H9 (cell line): ENCODE measurements at regions not wholly inside any gene's neighbourhood (a gene's known extent, or its start where the extent isn't known, plus 50 kb on each side); places are given as distances from the start of the nearest gene placed in this dataset.

Experiments
- DNase-seq: peaks from one replicate; pipeline ENCODE4 v3.0.0-alpha.2; 2017
- H2AFZ ChIP-seq: one replicate; pipeline ENCODE4 v1.6.1; 2013; ENCODE audit warnings: mild to moderate bottlenecking, low read length, control low read depth, moderate library complexity
- H2AK5ac ChIP-seq: 2 replicates; pipeline ENCODE4 v1.6.1; 2013; ENCODE audit warnings: low read length, control low read depth, mixed read lengths; ENCODE audit not compliant: insufficient read length
- H2BK120ac ChIP-seq: one replicate; pipeline ENCODE4 v1.6.1; 2013; ENCODE audit warnings: low read depth, mild to moderate bottlenecking, low read length, control low read depth, inconsistent platforms; ENCODE audit not compliant: poor library complexity, severe bottlenecking
- H2BK12ac ChIP-seq: 2 replicates; pipeline ENCODE4 v1.6.1; 2013; ENCODE audit warnings: low read length, control low read depth, mixed read lengths, low read depth; ENCODE audit not compliant: insufficient read length
- H2BK15ac ChIP-seq: 2 replicates; pipeline ENCODE4 v1.6.1; 2013; ENCODE audit warnings: low read depth, low read length, control low read depth
- H2BK20ac ChIP-seq: one replicate; pipeline ENCODE4 v1.6.1; 2013; ENCODE audit warnings: low read depth, mild to moderate bottlenecking, low read length, control low read depth, inconsistent platforms; ENCODE audit not compliant: poor library complexity, severe bottlenecking
- H2BK5ac ChIP-seq: 2 replicates; pipeline ENCODE4 v1.6.1; 2013; ENCODE audit warnings: low read length, control low read depth, mixed read lengths; ENCODE audit not compliant: insufficient read length
- H3K14ac ChIP-seq: 2 replicates; pipeline ENCODE4 v1.6.1; 2013; ENCODE audit warnings: low read length, control low read depth; ENCODE audit not compliant: insufficient read depth
- H3K18ac ChIP-seq: 2 replicates; pipeline ENCODE4 v1.6.1; 2013; ENCODE audit warnings: low read depth, mild to moderate bottlenecking, mixed read lengths, low read length, control low read depth; ENCODE audit not compliant: insufficient read length
- H3K23ac ChIP-seq: 2 replicates; pipeline ENCODE4 v1.6.1; 2013; ENCODE audit warnings: low read length, control low read depth, mixed read lengths, low read depth; ENCODE audit not compliant: insufficient read length
- H3K23me2 ChIP-seq: 2 replicates; pipeline ENCODE4 v1.6.1; 2013; ENCODE audit warnings: low read depth, mild to moderate bottlenecking, mixed read lengths, low read length, control low read depth; ENCODE audit not compliant: insufficient read length, poor library complexity, severe bottlenecking
- H3K27ac ChIP-seq: 2 replicates; pipeline ENCODE4 v1.5.1; 2013; ENCODE audit warnings: low read length, control low read depth, mixed read lengths, low read depth; ENCODE audit not compliant: insufficient read length
- H3K27me3 ChIP-seq: 2 replicates; pipeline ENCODE4 v1.6.1; 2013; ENCODE audit warnings: low read length, control low read depth, inconsistent platforms; ENCODE audit not compliant: insufficient read depth
- H3K4ac ChIP-seq: 2 replicates; pipeline ENCODE4 v1.6.1; 2013; ENCODE audit warnings: low read depth, mild to moderate bottlenecking, control low read depth, inconsistent platforms, low read length, moderate library complexity
- H3K4me1 ChIP-seq: 2 replicates; pipeline ENCODE4 v1.6.1; 2013; ENCODE audit warnings: low read length, control low read depth, inconsistent platforms; ENCODE audit not compliant: insufficient read depth
- H3K4me2 ChIP-seq: 2 replicates; pipeline ENCODE4 v1.6.1; 2013; ENCODE audit warnings: low read length, control low read depth, mixed read lengths; ENCODE audit not compliant: insufficient read length, insufficient read depth
- H3K56ac ChIP-seq: 2 replicates; pipeline ENCODE4 v1.6.1; 2013; ENCODE audit warnings: low read depth, mild to moderate bottlenecking, mixed read lengths, low read length, control low read depth; ENCODE audit not compliant: insufficient read length
- H3K79me1 ChIP-seq: 2 replicates; pipeline ENCODE4 v1.6.1; 2013; ENCODE audit warnings: low read depth, mild to moderate bottlenecking, moderate library complexity, low read length, control low read depth, inconsistent platforms; ENCODE audit not compliant: insufficient read depth, poor library complexity, severe bottlenecking
- H3K79me2 ChIP-seq: 2 replicates; pipeline ENCODE4 v1.6.1; 2013; ENCODE audit warnings: low read length, control low read depth, inconsistent platforms; ENCODE audit not compliant: insufficient read depth
- H3K9ac ChIP-seq: 2 replicates; pipeline ENCODE4 v1.6.1; 2013; ENCODE audit warnings: low read length, control low read depth, mixed read lengths; ENCODE audit not compliant: insufficient read length; ENCODE audit errors: extremely low read depth
- H3K9me3 ChIP-seq: one replicate; pipeline ENCODE4 v1.6.1; 2013; ENCODE audit warnings: low read depth, low read length, inconsistent platforms; ENCODE audit not compliant: control insufficient read depth
- H3T11ph ChIP-seq: one replicate; pipeline ENCODE4 v1.6.1; 2013; ENCODE audit warnings: mild to moderate bottlenecking, low read length, control low read depth, inconsistent platforms
- H4K20me1 ChIP-seq: one replicate; pipeline ENCODE4 v1.6.1; 2013; ENCODE audit not compliant: control insufficient read depth, insufficient read length, insufficient read depth
- H4K5ac ChIP-seq: 2 replicates; pipeline ENCODE4 v1.6.1; 2013; ENCODE audit warnings: low read depth, mild to moderate bottlenecking, mixed read lengths, low read length, control low read depth; ENCODE audit not compliant: insufficient read length
- H4K8ac ChIP-seq: replicated peaks from 2 replicates; pipeline ENCODE4 v1.6.1; 2013; ENCODE audit warnings: low read length, control low read depth, mixed read lengths, low read depth; ENCODE audit not compliant: insufficient read length
- H4K91ac ChIP-seq: 2 replicates; pipeline ENCODE4 v1.6.1; 2013; ENCODE audit warnings: low read depth, mild to moderate bottlenecking, moderate library complexity, mixed read lengths, low read length, control low read depth; ENCODE audit not compliant: insufficient read length
- H3K27ac Mint-ChIP-seq, 3 experiments: 2 replicates in 2 of 3; 3 replicates in 1 of 3; pipeline ENCODE4 v1.8.0; 2020 to 2021; ENCODE audit warnings: mixed read lengths in 3 of 3, mild to moderate bottlenecking in 1 of 3, moderate library complexity in 1 of 3
- H3K27me3 Mint-ChIP-seq: 2 replicates; pipeline ENCODE4 v1.8.0; 2021; ENCODE audit warnings: low read depth, mild to moderate bottlenecking, moderate library complexity, mixed read lengths
- H3K36me3 Mint-ChIP-seq, 3 experiments: 2 replicates in 2 of 3; 3 replicates in 1 of 3; pipeline ENCODE4 v1.8.0; 2020 to 2021; ENCODE audit warnings: low read depth in 3 of 3, mixed read lengths in 3 of 3; ENCODE audit not compliant: insufficient read depth in 1 of 3
- H3K4me1 Mint-ChIP-seq, 2 experiments: 2 replicates each; pipeline ENCODE4 v1.8.0; 2020; ENCODE audit warnings: mixed read lengths in 2 of 2
- H3K4me3 Mint-ChIP-seq, 2 experiments: 2 replicates in 1 of 2; 3 replicates in 1 of 2; pipeline ENCODE4 v1.8.0; 2020 to 2021; ENCODE audit warnings: mild to moderate bottlenecking in 2 of 2, mixed read lengths in 2 of 2, moderate library complexity in 1 of 2
- H3K9me3 Mint-ChIP-seq, 2 experiments: 2 replicates in 1 of 2; 3 replicates in 1 of 2; pipeline ENCODE4 v1.8.0; 2020; ENCODE audit warnings: mild to moderate bottlenecking in 2 of 2, mixed read lengths in 2 of 2, moderate library complexity in 1 of 2
- WGBS: extraction: QIAGEN DNeasy Blood & Tissue Kit; methylation state at CpG from one replicate; pipeline ENCODE4 v1.1.7; 2013; ENCODE audit warnings: missing lambda C conversion rate, low lambda C conversion rate, mixed read lengths; ENCODE audit not compliant: insufficient read length; ENCODE audit errors: extremely low coverage; 5-methylcytosine and 5-hydroxymethylcytosine counted together
- TF ChIP-seq, protein P1 (sequence below): fragments of 200-600 bp; sonication (generic); conservative IDR thresholded peaks from 3 replicates; pipeline ENCODE4 v1.8.0; 2021; ENCODE audit warnings: antibody characterized with exemption, mild to moderate bottlenecking

DNA sequence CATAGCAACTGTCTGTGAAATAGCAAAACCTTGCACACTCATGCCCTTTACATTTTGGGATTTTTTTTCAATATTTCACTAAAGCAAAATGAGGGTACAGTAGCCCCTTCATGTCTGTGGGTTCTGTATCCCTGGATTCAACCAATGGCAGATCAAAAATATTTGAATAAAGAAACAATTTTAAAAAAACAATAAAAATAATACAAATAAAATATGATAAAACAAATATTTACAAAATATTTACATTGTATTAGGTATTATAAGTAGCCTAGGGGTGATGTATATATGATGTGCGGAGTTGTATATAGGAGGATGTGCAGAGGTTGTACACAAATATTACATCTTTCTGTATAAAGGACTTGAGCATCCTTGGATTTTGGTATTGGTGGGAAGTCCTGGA, 67.3 kb upstream of the CDH10 start:
- no peak overlapping the region for H2BK120ac ChIP-seq
- H3K56ac ChIP-seq = no peak overlapping the region
- no peak overlapping the region for H2BK20ac ChIP-seq
- H3T11ph ChIP-seq = no peak overlapping the region
- no peak overlapping the region for H3K18ac ChIP-seq
- DNase-seq = no peak
- no CpG with 5 or more reads among the region's 1 CpG for WGBS
- no peaks in the 10 kb centered on the region for H3K9me3 ChIP-seq
- H3K14ac ChIP-seq = no peak overlapping the region
- H3K4me1 ChIP-seq = no peaks in the 10 kb centered on the region
- H4K20me1 ChIP-seq = no peaks in the 10 kb centered on the region
- H2BK15ac ChIP-seq = no peak overlapping the region
- H3K27me3 Mint-ChIP-seq = no peaks in the 10 kb centered on the region
- no peak overlapping the region for H3K27ac Mint-ChIP-seq
- H4K8ac ChIP-seq = no peak overlapping the region
- H3K79me1 ChIP-seq = no peaks in the 10 kb centered on the region
- no peaks in the 10 kb centered on the region for H3K9me3 Mint-ChIP-seq
- H2AK5ac ChIP-seq = no peak overlapping the region
- H4K91ac ChIP-seq = no peak overlapping the region
- no peak overlapping the region for H3K23ac ChIP-seq
- H3K9ac ChIP-seq = no peak overlapping the region
- H3K23me2 ChIP-seq = no peaks in the 10 kb centered on the region
- H3K4me1 Mint-ChIP-seq = no peaks in the 10 kb centered on the region
- no peak overlapping the region for H3K4me3 Mint-ChIP-seq
- TF ChIP-seq, protein P1, sequence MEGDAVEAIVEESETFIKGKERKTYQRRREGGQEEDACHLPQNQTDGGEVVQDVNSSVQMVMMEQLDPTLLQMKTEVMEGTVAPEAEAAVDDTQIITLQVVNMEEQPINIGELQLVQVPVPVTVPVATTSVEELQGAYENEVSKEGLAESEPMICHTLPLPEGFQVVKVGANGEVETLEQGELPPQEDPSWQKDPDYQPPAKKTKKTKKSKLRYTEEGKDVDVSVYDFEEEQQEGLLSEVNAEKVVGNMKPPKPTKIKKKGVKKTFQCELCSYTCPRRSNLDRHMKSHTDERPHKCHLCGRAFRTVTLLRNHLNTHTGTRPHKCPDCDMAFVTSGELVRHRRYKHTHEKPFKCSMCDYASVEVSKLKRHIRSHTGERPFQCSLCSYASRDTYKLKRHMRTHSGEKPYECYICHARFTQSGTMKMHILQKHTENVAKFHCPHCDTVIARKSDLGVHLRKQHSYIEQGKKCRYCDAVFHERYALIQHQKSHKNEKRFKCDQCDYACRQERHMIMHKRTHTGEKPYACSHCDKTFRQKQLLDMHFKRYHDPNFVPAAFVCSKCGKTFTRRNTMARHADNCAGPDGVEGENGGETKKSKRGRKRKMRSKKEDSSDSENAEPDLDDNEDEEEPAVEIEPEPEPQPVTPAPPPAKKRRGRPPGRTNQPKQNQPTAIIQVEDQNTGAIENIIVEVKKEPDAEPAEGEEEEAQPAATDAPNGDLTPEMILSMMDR = no peak
- H4K5ac ChIP-seq = no peak overlapping the region
- H2AFZ ChIP-seq = no peak overlapping the region
- H2BK5ac ChIP-seq = no peak overlapping the region
- no peak overlapping the region for H3K4ac ChIP-seq
- H2BK12ac ChIP-seq = no peak overlapping the region
- no peaks in the 10 kb centered on the region for H3K79me2 ChIP-seq
- H3K27ac ChIP-seq = no peak overlapping the region
- H3K4me2 ChIP-seq = no peak overlapping the region
- no peaks in the 10 kb centered on the region for H3K36me3 Mint-ChIP-seq
- H3K27me3 ChIP-seq = no peaks in the 10 kb centered on the region
